Chondrocyte (in vitro differentiated cells): ENCODE measurements at regions not wholly inside any gene's neighbourhood (a gene's known extent, or its start where the extent isn't known, plus 50 kb on each side); places are given as distances from the start of the nearest gene placed in this dataset.

Experiments used
- DNase-seq: peaks from one replicate; pipeline ENCODE4 v3.0.0; 2021; ENCODE audit warnings: mixed read lengths, low spot score
- H3K27ac Mint-ChIP-seq: one replicate; pipeline ENCODE4 v1.8.0; 2021; ENCODE audit warnings: mild to moderate bottlenecking, moderate library complexity, mixed read lengths; ENCODE audit not compliant: unreplicated experiment
- H3K27me3 Mint-ChIP-seq: 2 replicates; pipeline ENCODE4 v1.8.0; 2021; ENCODE audit warnings: low read depth, mixed read lengths
- H3K36me3 Mint-ChIP-seq: 2 replicates; pipeline ENCODE4 v1.8.0; 2021; ENCODE audit warnings: low read depth, mixed read lengths
- H3K4me1 Mint-ChIP-seq: 2 replicates; pipeline ENCODE4 v1.8.0; 2021; ENCODE audit warnings: low read depth, mild to moderate bottlenecking, mixed read lengths
- H3K4me3 Mint-ChIP-seq: one replicate; pipeline ENCODE4 v1.8.0; 2021; ENCODE audit warnings: mild to moderate bottlenecking, moderate library complexity, mixed read lengths; ENCODE audit not compliant: unreplicated experiment
- H3K9me3 Mint-ChIP-seq: 2 replicates; pipeline ENCODE4 v1.8.0; 2021; ENCODE audit warnings: low read depth, mixed read lengths
- CTCF ChIP-seq: fragments of 200-600 bp; sonication (generic); IDR thresholded peaks from 2 replicates; pipeline ENCODE4 v1.5.0; 2021; ENCODE audit warnings: antibody characterized with exemption, mild to moderate bottlenecking, moderate library complexity

GRCh38 chr10:33506391-33506790, 171.9 kb upstream of the NRP1 start:
- Mint-ChIP-seq H3K4me1 (peaks cover 22% of the 10 kb centered on the region), H3K27me3 (no peaks in the 10 kb centered on the region), H3K4me3 (no peak overlapping the region), H3K9me3 (peaks cover 8% of the 10 kb centered on the region), H3K27ac (no peak overlapping the region), H3K36me3 (no peaks in the 10 kb centered on the region)
- no peak for TF ChIP-seq CTCF
- DNase-seq: no peak

- Mint-ChIP-seq H3K9me3 (peaks cover 8% of the 10 kb centered on the region), H3K4me1 (no peaks in the 10 kb centered on the region), H3K27me3 (no peaks in the 10 kb centered on the region), H3K36me3 (no peaks in the 10 kb centered on the region), H3K27ac (no peak overlapping the region), H3K4me3 (no peak overlapping the region)
- DNase-seq: no peak
- TF ChIP-seq CTCF: no peak
These were observed 166.7 kb upstream of the NRP1 start for GRCh38 chr10:33501161-33501560.

- no peak for DNase-seq
- no peaks in the 10 kb centered on the region for H3K36me3 Mint-ChIP-seq
- H3K9me3 Mint-ChIP-seq: peaks cover 8% of the 10 kb centered on the region
- H3K4me1 Mint-ChIP-seq: no peaks in the 10 kb centered on the region
- no peak overlapping the region for H3K4me3 Mint-ChIP-seq
- H3K27me3 Mint-ChIP-seq: no peaks in the 10 kb centered on the region
- H3K27ac Mint-ChIP-seq: no peak overlapping the region
- no peak for TF ChIP-seq CTCF
These were observed 164.0 kb upstream of the NRP1 start for GRCh38 chr10:33498391-33498891.

- DNase-seq: no peak
- Mint-ChIP-seq H3K36me3 (no peaks in the 10 kb centered on the region), H3K4me3 (no peak overlapping the region), H3K9me3 (peaks cover 5% of the 10 kb centered on the region), H3K27ac (no peak overlapping the region), H3K4me1 (no peaks in the 10 kb centered on the region), H3K27me3 (no peaks in the 10 kb centered on the region)
- TF ChIP-seq CTCF: no peak
These were observed 162.9 kb upstream of the NRP1 start for GRCh38 chr10:33497338-33497737.

GRCh38 chr10:33496096-33496495, 161.6 kb upstream of the NRP1 start:
- no peaks in the 10 kb centered on the region for H3K4me1 Mint-ChIP-seq
- H3K36me3 Mint-ChIP-seq: no peaks in the 10 kb centered on the region
- no peaks in the 10 kb centered on the region for H3K27me3 Mint-ChIP-seq
- no peak for TF ChIP-seq CTCF
- no peaks in the 10 kb centered on the region for H3K9me3 Mint-ChIP-seq
- H3K4me3 Mint-ChIP-seq: no peak overlapping the region
- no peak overlapping the region for H3K27ac Mint-ChIP-seq
- DNase-seq: no peak
